Neutrophil (primary cell): ENCODE measurements at regions not wholly inside any gene's neighbourhood (a gene's known extent, or its start where the extent isn't known, plus 50 kb on each side); places are given as distances from the start of the nearest gene placed in this dataset.

Source experiments
- H3K27ac ChIP-seq: fragments of 200-600 bp; sonication (generic); 2 replicates; pipeline ENCODE4 v1.5.1; 2016; ENCODE audit warnings: mild to moderate bottlenecking, moderate library complexity
- H3K27me3 ChIP-seq: fragments of 200-600 bp; sonication (generic); 2 replicates; pipeline ENCODE4 v1.6.0; 2016; ENCODE audit warnings: mild to moderate bottlenecking
- H3K36me3 ChIP-seq: fragments of 200-600 bp; sonication (generic); 2 replicates; pipeline ENCODE4 v1.5.1; 2017
- H3K4me1 ChIP-seq, 2 experiments: fragments of 200-600 bp in 1 of 2; sonication (generic) in 1 of 2; 1 replicate in 1 of 2; 2 replicates in 1 of 2; pipeline versions ENCODE4 v1.5.1 to v1.6.1; 2013 to 2016; ENCODE audit warnings: low read depth in 1 of 2, low read length in 1 of 2, mild to moderate bottlenecking in 1 of 2, moderate library complexity in 1 of 2; ENCODE audit not compliant: control insufficient read depth in 1 of 2, insufficient read depth in 1 of 2
- H3K4me3 ChIP-seq, 2 experiments: fragments of 200-600 bp in 1 of 2; sonication (generic) in 1 of 2; 1 replicate in 1 of 2; 2 replicates in 1 of 2; pipeline ENCODE4 v1.5.1; 2013 to 2016; ENCODE audit warnings: low read depth in 1 of 2, low read length in 1 of 2, mild to moderate bottlenecking in 1 of 2, moderate library complexity in 1 of 2
- H3K9me3 ChIP-seq: fragments of 200-600 bp; sonication (generic); 2 replicates; pipeline ENCODE4 v1.5.1; 2016
- TF ChIP-seq, protein P1 (sequence below): fragments of 200-600 bp; sonication (generic); IDR thresholded peaks from 2 replicates; pipeline ENCODE4 v1.5.1; 2016; ENCODE audit warnings: antibody characterized with exemption

DNA sequence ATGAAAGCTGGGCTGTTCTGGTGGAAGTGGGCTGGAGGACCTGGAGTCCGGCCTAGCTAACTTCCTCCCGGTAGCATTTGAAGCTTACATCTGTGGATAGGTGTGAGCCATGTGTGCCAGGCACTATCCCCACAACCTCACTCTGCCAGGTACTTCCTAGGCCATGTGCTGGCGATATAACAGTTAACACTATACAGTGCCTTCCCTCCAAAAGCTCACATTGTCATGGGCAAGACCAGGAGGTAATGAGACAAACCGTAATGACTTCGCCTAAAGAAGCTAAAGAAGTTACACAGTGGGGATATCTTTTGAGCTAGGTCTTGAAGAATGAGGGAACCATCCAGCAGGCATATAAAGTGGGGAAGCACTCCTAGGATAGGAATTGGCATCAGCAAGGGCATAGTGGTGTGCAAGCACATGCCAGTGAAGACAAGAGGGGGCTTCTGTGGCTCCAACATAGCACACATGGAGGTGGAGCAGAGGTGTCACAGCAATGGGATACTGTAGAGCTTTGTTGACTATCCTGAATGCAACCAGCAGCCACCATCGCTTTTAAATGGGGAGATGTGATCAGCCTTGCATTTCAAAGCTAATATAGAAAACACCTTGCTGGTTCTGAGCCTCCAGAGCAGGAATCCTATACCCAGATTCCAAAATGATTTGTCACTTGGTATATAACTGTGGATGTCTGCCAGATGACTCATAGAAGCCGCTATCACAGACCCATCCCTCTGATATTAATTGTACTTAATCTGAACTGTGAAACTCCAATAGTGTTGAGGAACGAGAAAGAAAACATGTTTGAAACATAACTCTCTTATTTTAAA, 466.3 kb downstream of the LMO4 start:
- Histone ChIP-seq H3K9me3 (no peaks in the 10 kb centered on the region), H3K27me3 (no peaks in the 10 kb centered on the region), H3K36me3 (no peaks in the 10 kb centered on the region), H3K4me1 (no peaks in the 10 kb centered on the region), H3K4me3 (no peak overlapping the region), H3K27ac (no peak overlapping the region)
- TF ChIP-seq, protein P1, sequence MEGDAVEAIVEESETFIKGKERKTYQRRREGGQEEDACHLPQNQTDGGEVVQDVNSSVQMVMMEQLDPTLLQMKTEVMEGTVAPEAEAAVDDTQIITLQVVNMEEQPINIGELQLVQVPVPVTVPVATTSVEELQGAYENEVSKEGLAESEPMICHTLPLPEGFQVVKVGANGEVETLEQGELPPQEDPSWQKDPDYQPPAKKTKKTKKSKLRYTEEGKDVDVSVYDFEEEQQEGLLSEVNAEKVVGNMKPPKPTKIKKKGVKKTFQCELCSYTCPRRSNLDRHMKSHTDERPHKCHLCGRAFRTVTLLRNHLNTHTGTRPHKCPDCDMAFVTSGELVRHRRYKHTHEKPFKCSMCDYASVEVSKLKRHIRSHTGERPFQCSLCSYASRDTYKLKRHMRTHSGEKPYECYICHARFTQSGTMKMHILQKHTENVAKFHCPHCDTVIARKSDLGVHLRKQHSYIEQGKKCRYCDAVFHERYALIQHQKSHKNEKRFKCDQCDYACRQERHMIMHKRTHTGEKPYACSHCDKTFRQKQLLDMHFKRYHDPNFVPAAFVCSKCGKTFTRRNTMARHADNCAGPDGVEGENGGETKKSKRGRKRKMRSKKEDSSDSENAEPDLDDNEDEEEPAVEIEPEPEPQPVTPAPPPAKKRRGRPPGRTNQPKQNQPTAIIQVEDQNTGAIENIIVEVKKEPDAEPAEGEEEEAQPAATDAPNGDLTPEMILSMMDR = no peak

GRCh38 chr1:87795615-87796337, 467.1 kb downstream of the LMO4 start:
- Histone ChIP-seq H3K27me3 (no peaks in the 10 kb centered on the region), H3K4me3 (no peak overlapping the region), H3K27ac (no peak overlapping the region), H3K9me3 (no peaks in the 10 kb centered on the region), H3K4me1 (no peaks in the 10 kb centered on the region), H3K36me3 (no peaks in the 10 kb centered on the region)
- TF ChIP-seq, protein P1 = no peak

- H3K27ac ChIP-seq = no peak overlapping the region
- no peak overlapping the region for H3K4me3 ChIP-seq
- TF ChIP-seq, protein P1 = no peak
- H3K4me1 ChIP-seq = no peaks in the 10 kb centered on the region
- H3K36me3 ChIP-seq = no peaks in the 10 kb centered on the region
- H3K9me3 ChIP-seq = no peaks in the 10 kb centered on the region
- no peaks in the 10 kb centered on the region for H3K27me3 ChIP-seq
These were observed 467.8 kb downstream of the LMO4 start for GRCh38 chr1:87796471-87796901.

- no peaks in the 10 kb centered on the region for H3K9me3 ChIP-seq
- no peaks in the 10 kb centered on the region for H3K27me3 ChIP-seq
- TF ChIP-seq, protein P1 = no peak
- no peak overlapping the region for H3K4me3 ChIP-seq
- H3K27ac ChIP-seq = no peak overlapping the region
- no peaks in the 10 kb centered on the region for H3K36me3 ChIP-seq
- no peaks in the 10 kb centered on the region for H3K4me1 ChIP-seq
These were observed 470.8 kb downstream of the LMO4 start for GRCh38 chr1:87799451-87799850.

GRCh38 chr1:87800006-87800405, 471.3 kb downstream of the LMO4 start:
- H3K27ac ChIP-seq = no peak overlapping the region
- no peak overlapping the region for H3K4me3 ChIP-seq
- TF ChIP-seq, protein P1 = no peak
- no peaks in the 10 kb centered on the region for H3K9me3 ChIP-seq
- H3K27me3 ChIP-seq = no peaks in the 10 kb centered on the region
- no peaks in the 10 kb centered on the region for H3K36me3 ChIP-seq
- H3K4me1 ChIP-seq = no peaks in the 10 kb centered on the region
